ENCODE measurements at regions not wholly inside any gene's neighbourhood (a gene's known extent, or its start where the extent isn't known, plus 50 kb on each side); places are given as distances from the start of the nearest gene placed in this dataset.

- TF ChIP-seq ZNF146 (CRISPR knock-in tag; IDR thresholded peaks at IDR 0.05; ENCODE audit: unreplicated experiment) (no peak), SMARCA5 (IDR thresholded peaks at IDR 0.05) (no peak), DPF2 (IDR thresholded peaks at IDR 0.05) (no peak), ZFP91 (CRISPR knock-in tag; IDR thresholded peaks at IDR 0.05) (no peak), GTF2F1 (IDR thresholded peaks at IDR 0.05; ENCODE audit: low read depth, low read length) (no peak), ZNF143 (CRISPR knock-in tag; IDR thresholded peaks at IDR 0.05) (no peak)
Measured at GRCh38 chr21:20814090-20814489, 184.1 kb upstream of the NCAM2 start.

Measured in K562 (cell line).